Endothelial cell of umbilical vein (primary cell): ENCODE measurements at regions not wholly inside any gene's neighbourhood (a gene's known extent, or its start where the extent isn't known, plus 50 kb on each side); places are given as distances from the start of the nearest gene placed in this dataset.
"Not testable (repeated sequence)": the region's sequence is repeated elsewhere in the genome, so short reads cannot be mapped to it uniquely, and the experiment has no call there.

Source experiments
- BruUV-seq: library from RNA; stranded (reverse); fragments of 400-500 nt; replicated peaks from 2 replicates; lab custom pipeline; 2021; lab: Mats Ljungman, UMichigan
- CTCF ChIA-PET: fragments of 300-600, 350-600 bp; sonication (Branson Sonifier 250); formaldehyde crosslinking; loops from one replicate; lab custom pipeline; 2021; ENCODE audit warnings: antibody characterized with exemption, inconsistent platforms; lab: Charles Lee
- POLR2A ChIA-PET: fragments of 300-600, 350-600 bp; sonication (Branson Sonifier 250); formaldehyde crosslinking; loops from one replicate; lab custom pipeline; 2021; ENCODE audit warnings: antibody characterized with exemption, inconsistent platforms; lab: Charles Lee
- DNase-seq: peaks from one replicate; pipeline ENCODE4 v3.0.0-alpha.2; 2011; ENCODE audit warnings: low read depth, low spot score
- FAIRE-seq: peaks from 2 replicates; lab custom pipeline; 2011; peaks lifted over from hg19 to GRCh38; lab: Jason Lieb, UNC
- H2AFZ ChIP-seq: 2 replicates; pipeline ENCODE4 v1.6.0; 2012; ENCODE audit warnings: low read depth, low read length, control low read depth, inconsistent platforms
- H3K27ac ChIP-seq: 2 replicates; pipeline ENCODE4 v1.5.1; 2011; ENCODE audit warnings: low read depth, mild to moderate bottlenecking, control low read depth, low read length, moderate library complexity; ENCODE audit not compliant: insufficient read depth
- H3K27me3 ChIP-seq, 2 experiments: 2 replicates each; pipeline versions ENCODE4 v1.6.0 to v1.6.1; 2011; ENCODE audit warnings: low read length in 2 of 2, mixed read lengths in 1 of 2; ENCODE audit not compliant: control insufficient read depth in 2 of 2, insufficient read depth in 2 of 2
- H3K36me3 ChIP-seq, 2 experiments: 2 replicates in 1 of 2; 3 replicates in 1 of 2; pipeline ENCODE4 v1.5.1; 2011; ENCODE audit warnings: low read length in 2 of 2, mild to moderate bottlenecking in 1 of 2, moderate library complexity in 1 of 2; ENCODE audit not compliant: control insufficient read depth in 2 of 2, insufficient read depth in 2 of 2; ENCODE audit errors: extremely low read depth in 1 of 2
- H3K4me1 ChIP-seq: 3 replicates; pipeline ENCODE4 v1.5.1; 2011; ENCODE audit warnings: mild to moderate bottlenecking, low read length; ENCODE audit not compliant: control insufficient read depth, insufficient read depth; ENCODE audit errors: extremely low read depth
- H3K4me2 ChIP-seq: 2 replicates; pipeline ENCODE4 v1.6.1; 2011; ENCODE audit warnings: low read length, control low read depth, mixed read lengths; ENCODE audit not compliant: insufficient read depth
- H3K4me3 ChIP-seq, 3 experiments: fragments of 200-600 bp in 1 of 3; sonication (generic), shearing (Covaris generic) in 1 of 3; replicated peaks in 1 of 3; 2 replicates each; pipeline ENCODE4 v1.5.1; 2011 to 2016; ENCODE audit warnings: control low read depth in 3 of 3, low read length in 3 of 3, mild to moderate bottlenecking in 2 of 3, inconsistent platforms in 1 of 3, low read depth in 1 of 3, moderate library complexity in 1 of 3; ENCODE audit not compliant: insufficient read depth in 1 of 3
- H3K79me2 ChIP-seq: 2 replicates; pipeline ENCODE4 v1.6.0; 2012; ENCODE audit warnings: low read length, inconsistent platforms; ENCODE audit not compliant: control insufficient read depth, insufficient read depth
- H3K9ac ChIP-seq: replicated peaks from 2 replicates; pipeline ENCODE3; 2011; ENCODE audit warnings: low read length, control low read depth; ENCODE audit not compliant: insufficient read depth; ENCODE audit errors: extremely low read depth
- H3K9me1 ChIP-seq: replicated peaks from 3 replicates; pipeline ENCODE4 v1.6.0; 2011; ENCODE audit warnings: mild to moderate bottlenecking, low read length; ENCODE audit not compliant: control insufficient read depth, insufficient read depth; ENCODE audit errors: extremely low read depth
- H3K9me3 ChIP-seq: replicated peaks from 2 replicates; pipeline ENCODE4 v1.5.1; 2012; ENCODE audit warnings: low read length, inconsistent platforms; ENCODE audit not compliant: control insufficient read depth, insufficient read depth
- H4K20me1 ChIP-seq: replicated peaks from 2 replicates; pipeline ENCODE3; 2011; ENCODE audit warnings: mild to moderate bottlenecking, low read length; ENCODE audit not compliant: control insufficient read depth, insufficient read depth; ENCODE audit errors: extremely low read depth
- EZH2 ChIP-seq: IDR thresholded peaks from 2 replicates; pipeline ENCODE4 v1.6.1; 2012; ENCODE audit warnings: borderline replicate concordance, low read depth, mild to moderate bottlenecking, moderate library complexity, low read length, inconsistent platforms; ENCODE audit not compliant: severe bottlenecking
- FOS ChIP-seq: IDR thresholded peaks from 2 replicates; pipeline ENCODE4 v1.6.1; 2011; ENCODE audit warnings: mild to moderate bottlenecking, low read length, moderate library complexity, borderline replicate concordance; ENCODE audit not compliant: insufficient read depth
- GATA2 ChIP-seq: IDR thresholded peaks from 2 replicates; pipeline ENCODE4 v1.7.0; 2011; ENCODE audit warnings: low read depth, mild to moderate bottlenecking, moderate library complexity, mixed read lengths, low read length; ENCODE audit not compliant: insufficient read length, insufficient read depth
- JUN ChIP-seq: IDR thresholded peaks from 2 replicates; pipeline ENCODE4 v1.6.1; 2011; ENCODE audit warnings: borderline replicate concordance, low read depth; ENCODE audit not compliant: insufficient read length, insufficient read depth
- MAX ChIP-seq: IDR thresholded peaks from 2 replicates; pipeline ENCODE4 v1.6.1; 2011; ENCODE audit not compliant: insufficient read depth, insufficient read length
- POLR2AphosphoS5 ChIP-seq: IDR thresholded peaks from 2 replicates; pipeline ENCODE4 v1.6.1; 2012; ENCODE audit warnings: low read depth, mild to moderate bottlenecking, control low read depth, low read length, moderate library complexity; ENCODE audit not compliant: insufficient read depth
- dilution Hi-C: fragments of 300-500 bp; cut with MboI; formaldehyde crosslinking; loops from one replicate; pipeline ENCODE4 v1.15.0; 2019; ENCODE audit warnings: low sequenced_read_pairs; ENCODE audit not compliant: extremely low pct_ligation_motif_present
- intact Hi-C: fragments of 100-400 bp; cut with micrococcal nuclease; formaldehyde crosslinking; loops from one replicate; pipeline ENCODE4 v1.10.0; 2022

GRCh38 chr2:204407204-204408014 is 137.9 kb upstream of the PARD3B start:
- H3K36me3 ChIP-seq, result no peaks in the 10 kb centered on the region
- no peak overlapping the region for H3K4me3 ChIP-seq
- ChIA-PET POLR2A (no interaction called here), CTCF (interaction anchor here (1.1 kb wide), 1 partner anchor 129 kb away, joined by 3 read pairs; no protein-coding TSS in a partner anchor)
- DNase-seq (no peak), FAIRE-seq (peak; percentile 40)
- H3K4me1 ChIP-seq, result no peaks in the 10 kb centered on the region
- no peak overlapping the region for H2AFZ ChIP-seq
- dilution Hi-C loops, result no loop called here
- intact Hi-C loops, result no loop called here
- no peaks in the 10 kb centered on the region for H3K79me2 ChIP-seq
- no peaks in the 10 kb centered on the region for H3K9me1 ChIP-seq
- no peak overlapping the region for H3K27ac ChIP-seq
- no peak overlapping the region for H3K4me2 ChIP-seq
- H3K9ac ChIP-seq, result no peak overlapping the region
- no peak for TF ChIP-seq GATA2
- TF ChIP-seq FOS, result no peak
- no peak for TF ChIP-seq EZH2
- TF ChIP-seq JUN, result no peak
- TF ChIP-seq MAX, result no peak
- no peak for TF ChIP-seq POLR2AphosphoS5
- no peaks in the 10 kb centered on the region for H3K9me3 ChIP-seq
- BruUV-seq, result no TSS peak
- H3K27me3 ChIP-seq, result no peaks in the 10 kb centered on the region
- H4K20me1 ChIP-seq, result no peaks in the 10 kb centered on the region

GRCh38 chr2:204412782-204413181 is 132.5 kb upstream of the PARD3B start:
- POLR2A ChIA-PET, H3K36me3 ChIP-seq, dilution Hi-C loops, H2AFZ ChIP-seq, H3K4me1 ChIP-seq, H3K4me3 ChIP-seq, H4K20me1 ChIP-seq, H3K9me1 ChIP-seq, FAIRE-seq, H3K4me2 ChIP-seq, CTCF ChIA-PET, H3K27me3 ChIP-seq, H3K79me2 ChIP-seq, H3K27ac ChIP-seq, DNase-seq, H3K9me3 ChIP-seq, intact Hi-C loops, H3K9ac ChIP-seq, BruUV-seq: not testable (repeated sequence)
